Mesothelial cell of epicardium (in vitro differentiated cells): ENCODE measurements at regions not wholly inside any gene's neighbourhood (a gene's known extent, or its start where the extent isn't known, plus 50 kb on each side); places are given as distances from the start of the nearest gene placed in this dataset.
"Not testable (repeated sequence)": the region's sequence is repeated elsewhere in the genome, so short reads cannot be mapped to it uniquely, and the experiment has no call there.

Source experiments
- DNase-seq, 2 experiments: peaks; one replicate each; pipeline ENCODE4 v3.0.0; 2021; ENCODE audit warnings: low spot score in 2 of 2; ENCODE audit not compliant: unreplicated experiment in 2 of 2
- H3K27ac Mint-ChIP-seq: 2 replicates; pipeline ENCODE4 v1.8.0; 2021; ENCODE audit warnings: mixed read lengths
- H3K27me3 Mint-ChIP-seq: 2 replicates; pipeline ENCODE4 v1.8.0; 2021; ENCODE audit warnings: low read depth, mixed read lengths
- H3K36me3 Mint-ChIP-seq: 2 replicates; pipeline ENCODE4 v1.8.0; 2021; ENCODE audit warnings: mixed read lengths
- H3K4me1 Mint-ChIP-seq: 2 replicates; pipeline ENCODE4 v1.8.0; 2021; ENCODE audit warnings: mixed read lengths
- H3K4me3 Mint-ChIP-seq: 2 replicates; pipeline ENCODE4 v1.8.0; 2021; ENCODE audit warnings: mild to moderate bottlenecking, moderate library complexity, mixed read lengths
- H3K9me3 Mint-ChIP-seq: 2 replicates; pipeline ENCODE4 v1.8.0; 2021; ENCODE audit warnings: mixed read lengths

DNA sequence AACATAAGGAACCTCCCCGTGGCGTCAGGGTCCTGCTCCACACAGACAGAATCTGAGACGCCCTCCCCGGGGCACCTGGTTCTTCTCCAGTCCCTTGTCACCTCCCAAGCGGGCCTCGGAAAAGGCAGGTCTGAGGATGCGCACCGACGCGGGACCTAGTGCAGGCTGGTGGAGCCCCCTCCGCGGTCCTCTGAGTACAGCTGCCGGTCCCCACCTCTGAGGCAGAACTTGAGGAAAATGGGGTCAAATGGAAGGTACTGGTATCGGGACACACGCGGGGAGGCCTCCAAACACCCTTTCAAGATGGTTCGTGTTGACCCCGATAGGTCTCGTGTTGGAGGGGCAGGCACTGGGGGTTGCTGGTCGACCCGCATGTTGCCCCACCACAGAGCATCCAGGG is 1725.3 kb downstream of the SPATA31A7 start:
- not testable (repeated sequence) for H3K27ac Mint-ChIP-seq, H3K4me3 Mint-ChIP-seq, H3K4me1 Mint-ChIP-seq, H3K27me3 Mint-ChIP-seq, H3K9me3 Mint-ChIP-seq, H3K36me3 Mint-ChIP-seq
- peak in 1 of 2 experiments; percentile 37 for DNase-seq

DNA sequence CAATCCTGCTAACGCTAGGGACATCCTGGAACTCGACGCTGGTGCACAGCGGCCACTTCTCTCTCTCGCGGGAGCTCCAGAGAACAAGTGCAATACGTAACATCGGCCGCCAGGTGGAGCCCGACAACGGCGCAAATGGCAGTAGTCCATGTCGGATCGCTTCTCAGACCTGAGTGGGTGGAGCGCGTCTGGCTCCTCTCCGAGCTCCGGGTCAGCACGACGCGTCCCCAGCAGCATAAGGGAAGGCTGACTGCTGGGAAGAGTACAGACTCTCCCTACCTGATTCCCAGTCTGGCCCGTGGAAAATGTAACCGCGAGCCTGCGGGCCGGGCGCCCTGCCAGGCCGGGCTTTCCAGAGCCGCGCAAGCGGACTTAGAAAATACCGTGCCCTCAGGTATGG is 1725.8 kb downstream of the SPATA31A7 start:
- not testable (repeated sequence) for H3K4me3 Mint-ChIP-seq

DNA sequence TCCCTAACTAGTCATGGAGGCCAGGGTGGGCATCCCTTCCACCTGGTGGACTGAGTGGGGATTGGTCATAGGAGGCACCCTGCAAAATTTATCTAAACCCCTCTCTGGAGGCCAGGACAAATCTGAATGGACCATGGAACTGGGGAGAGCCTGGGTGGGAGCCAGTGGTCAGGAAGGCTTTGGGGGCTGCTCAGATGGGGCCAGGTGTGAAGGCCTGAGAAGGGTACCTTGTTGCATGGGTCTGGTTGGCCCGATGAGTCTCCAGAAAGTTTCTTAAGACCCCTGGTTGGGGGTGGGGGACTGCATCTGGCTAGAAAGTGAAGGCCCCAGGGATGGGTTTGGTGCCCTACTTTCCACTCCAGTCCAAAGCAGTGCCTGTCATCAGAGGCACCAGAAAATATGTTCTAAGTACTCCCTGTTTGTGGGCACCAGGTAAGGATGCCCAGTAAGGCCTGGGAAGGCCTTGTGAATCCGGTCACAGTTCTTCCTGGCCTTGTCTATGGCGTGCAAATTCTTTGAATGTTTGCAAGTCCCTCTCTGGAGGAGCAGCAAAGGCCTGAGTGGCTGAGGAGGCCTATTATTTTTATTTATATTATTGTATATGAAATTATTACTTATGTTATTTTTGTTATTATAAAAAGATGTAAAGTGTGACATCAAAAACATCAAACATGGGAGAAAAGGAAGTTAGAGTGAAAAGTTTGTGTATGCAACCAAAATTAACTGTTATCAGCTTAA is 1729.0 kb downstream of the SPATA31A7 start:
- H3K4me3 Mint-ChIP-seq, H3K9me3 Mint-ChIP-seq, H3K27me3 Mint-ChIP-seq, DNase-seq, H3K36me3 Mint-ChIP-seq, H3K27ac Mint-ChIP-seq, H3K4me1 Mint-ChIP-seq: not testable (repeated sequence)

More for the DNA sequence above, 1725.8 kb downstream of the SPATA31A7 start:
- H3K9me3 Mint-ChIP-seq, H3K27me3 Mint-ChIP-seq, H3K27ac Mint-ChIP-seq, H3K36me3 Mint-ChIP-seq, H3K4me1 Mint-ChIP-seq: not testable (repeated sequence)
- peak in 1 of 2 experiments; percentile 38 for DNase-seq

DNA sequence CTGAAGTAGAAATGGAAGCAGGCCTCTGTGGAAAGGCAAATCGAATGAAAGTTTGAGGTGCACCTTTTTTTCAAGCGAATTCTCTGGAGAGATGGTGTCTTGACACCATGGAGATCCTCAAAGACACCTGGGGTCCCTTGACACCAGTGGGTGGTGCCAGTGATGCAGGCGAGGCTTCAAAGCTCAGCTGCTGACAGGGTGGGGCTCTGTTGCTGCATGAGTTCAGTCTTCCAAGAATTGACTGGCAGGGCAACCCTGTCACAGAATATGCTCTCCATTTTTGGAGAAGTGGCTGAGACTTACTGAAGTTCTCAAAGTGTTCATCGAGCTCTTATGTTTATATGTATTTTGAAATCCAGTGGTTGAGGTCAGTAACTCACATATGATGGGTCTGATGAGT is 1741.6 kb downstream of the SPATA31A7 start:
- not testable (repeated sequence) for H3K4me3 Mint-ChIP-seq, H3K36me3 Mint-ChIP-seq, H3K27ac Mint-ChIP-seq, H3K4me1 Mint-ChIP-seq, H3K9me3 Mint-ChIP-seq, H3K27me3 Mint-ChIP-seq, DNase-seq

DNA sequence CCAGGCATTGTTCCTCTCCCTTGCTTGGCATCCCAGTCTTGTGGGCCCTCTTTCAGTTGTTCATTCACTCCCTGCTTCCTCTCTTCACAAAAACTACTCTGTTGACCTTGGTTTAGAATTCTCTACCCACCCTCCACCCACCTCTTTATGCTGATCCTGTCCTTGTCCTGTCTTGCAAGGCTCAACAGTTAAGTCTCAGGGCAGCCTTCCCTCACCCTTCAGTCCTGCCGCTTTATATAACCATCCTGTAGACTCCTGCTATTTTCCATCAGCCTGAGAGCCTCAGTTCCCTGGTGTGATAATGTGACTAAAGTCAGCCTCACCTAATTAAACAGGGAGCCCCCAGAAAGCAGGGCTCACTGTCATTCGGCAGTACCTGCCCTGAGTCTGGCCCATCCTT is 1763.0 kb downstream of the SPATA31A7 start:
- H3K27me3 Mint-ChIP-seq, H3K4me3 Mint-ChIP-seq, H3K27ac Mint-ChIP-seq, H3K4me1 Mint-ChIP-seq, H3K36me3 Mint-ChIP-seq, H3K9me3 Mint-ChIP-seq, DNase-seq: not testable (repeated sequence)
